GM10266 (cell line): ENCODE measurements at regions not wholly inside any gene's neighbourhood (a gene's known extent, or its start where the extent isn't known, plus 50 kb on each side); places are given as distances from the start of the nearest gene placed in this dataset.

Experiments
- DNase-seq: peaks from one replicate; pipeline ENCODE4 v3.0.0; 2012; ENCODE audit errors: extremely low spot score
- TF ChIP-seq, protein P1 (sequence below): IDR thresholded peaks from 2 replicates; pipeline ENCODE4 v1.5.1; 2012; ENCODE audit warnings: mild to moderate bottlenecking, low read depth; ENCODE audit not compliant: control insufficient read depth, insufficient read depth; ENCODE audit errors: missing control alignments

DNA sequence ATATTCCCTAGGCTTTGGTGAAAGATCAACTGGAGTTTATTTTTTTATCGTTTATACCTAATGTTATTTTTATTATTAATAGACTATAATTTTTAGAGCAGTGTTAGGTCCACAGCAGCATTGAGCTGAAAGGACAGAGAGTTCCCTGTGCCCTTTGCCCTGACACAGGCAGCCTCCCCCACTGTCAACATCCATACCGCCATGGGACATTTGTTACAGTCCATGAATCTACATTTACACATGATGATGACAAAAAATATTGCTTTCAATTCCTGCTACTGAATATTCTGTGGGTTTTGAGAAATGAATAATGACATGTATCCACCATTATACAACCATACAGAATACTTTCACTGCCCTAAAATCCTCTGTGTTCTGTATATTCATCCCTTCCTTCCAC lies 1297.5 kb upstream of the SORCS1 start:
- TF ChIP-seq, protein P1, sequence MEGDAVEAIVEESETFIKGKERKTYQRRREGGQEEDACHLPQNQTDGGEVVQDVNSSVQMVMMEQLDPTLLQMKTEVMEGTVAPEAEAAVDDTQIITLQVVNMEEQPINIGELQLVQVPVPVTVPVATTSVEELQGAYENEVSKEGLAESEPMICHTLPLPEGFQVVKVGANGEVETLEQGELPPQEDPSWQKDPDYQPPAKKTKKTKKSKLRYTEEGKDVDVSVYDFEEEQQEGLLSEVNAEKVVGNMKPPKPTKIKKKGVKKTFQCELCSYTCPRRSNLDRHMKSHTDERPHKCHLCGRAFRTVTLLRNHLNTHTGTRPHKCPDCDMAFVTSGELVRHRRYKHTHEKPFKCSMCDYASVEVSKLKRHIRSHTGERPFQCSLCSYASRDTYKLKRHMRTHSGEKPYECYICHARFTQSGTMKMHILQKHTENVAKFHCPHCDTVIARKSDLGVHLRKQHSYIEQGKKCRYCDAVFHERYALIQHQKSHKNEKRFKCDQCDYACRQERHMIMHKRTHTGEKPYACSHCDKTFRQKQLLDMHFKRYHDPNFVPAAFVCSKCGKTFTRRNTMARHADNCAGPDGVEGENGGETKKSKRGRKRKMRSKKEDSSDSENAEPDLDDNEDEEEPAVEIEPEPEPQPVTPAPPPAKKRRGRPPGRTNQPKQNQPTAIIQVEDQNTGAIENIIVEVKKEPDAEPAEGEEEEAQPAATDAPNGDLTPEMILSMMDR: no peak

DNA sequence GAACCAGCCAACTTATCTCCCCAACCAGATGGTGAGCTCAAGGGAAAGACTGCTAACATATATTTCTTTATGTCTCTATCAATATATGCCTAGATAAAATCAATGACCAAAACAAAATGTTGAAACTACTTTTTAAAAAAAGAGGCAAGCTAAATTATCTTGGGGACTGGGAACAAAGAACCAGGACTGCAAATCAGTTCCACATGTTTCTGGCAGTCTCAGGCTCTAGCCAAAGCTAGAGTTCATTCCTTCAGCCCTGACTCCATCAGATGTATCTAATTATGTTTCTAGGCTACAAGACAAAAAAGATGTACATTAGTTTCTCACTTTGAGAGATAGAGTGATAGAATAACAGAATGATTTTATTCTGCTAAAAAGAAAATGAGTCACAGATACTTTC lies 1290.3 kb upstream of the SORCS1 start:
- TF ChIP-seq, protein P1: no peak

More for the DNA sequence above, 1297.5 kb upstream of the SORCS1 start:
- no peak for DNase-seq

GRCh38 chr10:108454224-108454623 lies 1289.7 kb upstream of the SORCS1 start:
- no peak for DNase-seq
- TF ChIP-seq, protein P1: no peak

More for the DNA sequence above, 1290.3 kb upstream of the SORCS1 start:
- no peak for DNase-seq

DNA sequence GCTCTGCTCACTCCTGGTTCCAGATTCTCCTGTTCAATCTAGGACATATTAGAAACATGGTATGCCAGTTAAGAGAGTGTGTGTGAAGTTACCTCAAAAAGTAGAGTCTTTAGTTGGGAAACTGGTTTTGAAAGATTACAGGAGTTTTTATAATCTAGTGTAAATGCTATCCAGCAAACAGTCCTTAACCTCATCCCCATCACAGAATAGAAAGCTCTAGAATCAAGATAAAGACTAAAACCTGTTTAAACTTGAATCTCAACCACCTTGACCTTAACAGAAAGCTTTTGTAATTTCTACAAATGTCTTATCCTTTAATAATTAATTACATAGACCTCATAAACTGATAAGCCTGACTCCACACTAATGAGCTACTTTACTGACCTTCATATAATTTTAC lies 1288.7 kb upstream of the SORCS1 start:
- TF ChIP-seq, protein P1: no peak
- DNase-seq: no peak

- DNase-seq: no peak
- TF ChIP-seq, protein P1: no peak
Observed at GRCh38 chr10:108452533-108452932, 1288.0 kb upstream of the SORCS1 start.

DNA sequence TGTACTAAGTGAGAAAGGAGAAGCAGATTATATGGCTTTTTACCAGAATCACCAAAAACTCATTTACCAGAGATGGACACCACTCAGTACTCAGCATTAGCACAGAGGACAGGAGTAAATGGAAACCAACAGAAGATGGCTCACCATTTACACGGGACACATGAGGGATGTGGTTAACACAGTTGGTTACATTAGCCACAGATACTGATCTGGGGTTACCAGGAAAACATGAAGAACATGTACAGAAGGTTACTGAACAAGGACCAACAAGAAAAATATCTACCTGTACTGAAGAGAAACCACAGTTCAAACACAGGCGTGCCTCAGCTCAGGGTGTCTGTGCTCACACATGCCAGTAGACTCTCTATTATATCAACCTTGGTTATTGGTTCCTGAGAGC lies 1285.8 kb upstream of the SORCS1 start:
- TF ChIP-seq, protein P1: no peak
- DNase-seq: no peak

DNA sequence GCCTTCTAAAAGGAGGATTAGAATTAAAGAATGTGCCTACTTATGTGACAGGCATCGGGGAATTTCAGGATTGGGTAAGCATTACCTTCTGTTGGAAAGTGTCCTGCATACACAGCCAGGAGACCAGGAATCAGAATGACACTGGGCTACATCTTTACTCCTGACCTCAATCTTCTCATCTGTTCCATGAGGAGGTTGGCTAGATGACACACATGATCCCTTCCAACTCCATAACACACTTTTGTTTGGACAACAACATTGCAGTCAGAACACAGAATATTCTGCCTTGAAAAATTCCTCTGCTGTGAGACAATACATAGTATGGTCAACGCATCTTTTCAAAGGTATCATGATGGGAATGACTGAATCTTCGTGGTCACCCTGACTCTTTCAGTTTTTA lies 1281.2 kb upstream of the SORCS1 start:
- TF ChIP-seq, protein P1: no peak

More for the DNA sequence above, 1281.2 kb upstream of the SORCS1 start:
- no peak for DNase-seq
